ENCODE measurements at regions not wholly inside any gene's neighbourhood (a gene's known extent, or its start where the extent isn't known, plus 50 kb on each side); places are given as distances from the start of the nearest gene placed in this dataset.

DNA sequence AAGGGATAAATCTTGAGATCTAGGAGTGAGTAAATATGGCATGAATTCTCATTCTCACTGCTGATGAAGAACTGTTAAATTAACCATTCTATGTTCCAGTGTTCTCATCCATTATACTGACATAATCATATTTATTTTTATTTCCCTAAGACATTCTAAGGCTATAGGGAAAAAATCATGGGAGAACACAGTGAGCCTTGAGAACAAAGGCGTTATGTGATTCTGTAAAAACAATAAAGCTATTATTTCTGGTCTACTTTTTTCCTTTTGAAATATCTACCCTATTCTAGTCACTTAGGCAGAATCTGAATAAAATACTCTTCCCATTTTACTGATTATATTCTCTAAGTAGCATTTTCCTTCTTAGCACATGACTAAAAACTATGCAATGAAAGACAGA is 155.7 kb upstream of the ADAMTS16 start:
- TF ChIP-seq, protein P1, sequence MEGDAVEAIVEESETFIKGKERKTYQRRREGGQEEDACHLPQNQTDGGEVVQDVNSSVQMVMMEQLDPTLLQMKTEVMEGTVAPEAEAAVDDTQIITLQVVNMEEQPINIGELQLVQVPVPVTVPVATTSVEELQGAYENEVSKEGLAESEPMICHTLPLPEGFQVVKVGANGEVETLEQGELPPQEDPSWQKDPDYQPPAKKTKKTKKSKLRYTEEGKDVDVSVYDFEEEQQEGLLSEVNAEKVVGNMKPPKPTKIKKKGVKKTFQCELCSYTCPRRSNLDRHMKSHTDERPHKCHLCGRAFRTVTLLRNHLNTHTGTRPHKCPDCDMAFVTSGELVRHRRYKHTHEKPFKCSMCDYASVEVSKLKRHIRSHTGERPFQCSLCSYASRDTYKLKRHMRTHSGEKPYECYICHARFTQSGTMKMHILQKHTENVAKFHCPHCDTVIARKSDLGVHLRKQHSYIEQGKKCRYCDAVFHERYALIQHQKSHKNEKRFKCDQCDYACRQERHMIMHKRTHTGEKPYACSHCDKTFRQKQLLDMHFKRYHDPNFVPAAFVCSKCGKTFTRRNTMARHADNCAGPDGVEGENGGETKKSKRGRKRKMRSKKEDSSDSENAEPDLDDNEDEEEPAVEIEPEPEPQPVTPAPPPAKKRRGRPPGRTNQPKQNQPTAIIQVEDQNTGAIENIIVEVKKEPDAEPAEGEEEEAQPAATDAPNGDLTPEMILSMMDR (IDR thresholded peaks at IDR 0.05) = no peak

DNA sequence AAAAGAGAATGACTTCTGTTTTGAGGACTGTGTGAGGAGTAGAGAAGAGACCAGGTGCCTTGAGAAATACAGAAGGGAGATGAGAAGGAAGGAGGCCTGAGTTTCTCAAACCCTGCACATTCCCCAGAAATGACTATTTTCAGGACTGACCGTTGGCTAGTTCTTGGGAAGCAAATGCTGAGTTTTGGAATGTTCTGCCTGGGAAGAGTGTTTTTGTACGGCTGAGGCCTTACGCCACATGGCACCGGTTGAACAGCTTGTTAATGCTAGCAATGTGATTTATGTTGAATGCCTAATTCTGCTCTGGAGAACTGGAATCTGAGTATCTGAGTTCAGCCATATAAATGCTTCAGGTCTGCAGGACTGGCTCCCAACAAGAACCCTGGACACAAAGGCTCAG is 152.7 kb upstream of the ADAMTS16 start:
- H3K4me1 ChIP-seq = no peaks in the 10 kb centered on the region
- no peaks in the 10 kb centered on the region for H3K27me3 ChIP-seq
- DNase-seq = no peak
- H3K36me3 ChIP-seq = no peaks in the 10 kb centered on the region
- TF ChIP-seq, protein P1 (IDR thresholded peaks at IDR 0.05) = no peak
- no peak for TF ChIP-seq POLR2A (IDR thresholded peaks at IDR 0.05)
- H3K27ac ChIP-seq = no peak overlapping the region
- H3K4me3 ChIP-seq = no peak overlapping the region
- H3K9me3 ChIP-seq = peaks cover 0 to 4% (median 0%) of the 10 kb centered on the region in 4 donors

More for the DNA sequence above, 155.7 kb upstream of the ADAMTS16 start:
- no peak overlapping the region for H3K4me3 ChIP-seq
- H3K4me1 ChIP-seq = no peaks in the 10 kb centered on the region
- H3K36me3 ChIP-seq = no peaks in the 10 kb centered on the region
- peaks cover 0 to under 1% (median 0%) of the 10 kb centered on the region in 4 donors for H3K9me3 ChIP-seq
- no peak overlapping the region for H3K27ac ChIP-seq
- no peaks in the 10 kb centered on the region for H3K27me3 ChIP-seq
- no peak for DNase-seq

- H3K9me3 ChIP-seq = peaks cover 0 to 4% (median 0%) of the 10 kb centered on the region in 4 donors
- no peak for DNase-seq
- H3K4me1 ChIP-seq = no peaks in the 10 kb centered on the region
- no peak overlapping the region for H3K4me3 ChIP-seq
- no peak overlapping the region for H3K27ac ChIP-seq
- H3K27me3 ChIP-seq = no peaks in the 10 kb centered on the region
- TF ChIP-seq, protein P1 (IDR thresholded peaks at IDR 0.05) = no peak
- no peak for TF ChIP-seq POLR2A (IDR thresholded peaks at IDR 0.05)
- H3K36me3 ChIP-seq = no peaks in the 10 kb centered on the region
Observed at GRCh38 chr5:4989118-4989517, 151.0 kb upstream of the ADAMTS16 start.

DNA sequence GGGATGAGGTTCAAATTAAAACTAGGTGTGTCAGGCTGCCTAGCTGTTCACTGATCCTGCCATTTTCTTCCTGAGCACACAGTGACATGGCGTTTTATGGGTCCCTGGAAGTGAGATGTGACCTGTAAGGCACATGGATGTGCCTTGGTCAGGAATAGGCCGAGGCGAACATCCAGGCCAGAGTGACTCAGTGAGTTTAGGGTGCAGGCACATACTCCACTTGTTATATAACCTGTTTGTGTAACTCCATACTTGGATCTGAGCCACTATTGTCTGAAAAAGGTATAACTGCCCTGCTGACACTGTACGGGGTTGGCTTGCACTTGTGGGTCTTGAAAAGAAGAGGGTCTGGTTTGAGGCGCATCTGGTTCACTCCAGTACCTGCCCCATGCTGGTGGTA is 150.1 kb upstream of the ADAMTS16 start:
- no peaks in the 10 kb centered on the region for H3K36me3 ChIP-seq
- H3K27me3 ChIP-seq = no peaks in the 10 kb centered on the region
- no peak for DNase-seq
- TF ChIP-seq, protein P1 (IDR thresholded peaks at IDR 0.05) = no peak
- no peak for TF ChIP-seq POLR2A (IDR thresholded peaks at IDR 0.05)
- H3K9me3 ChIP-seq = peaks cover 0 to 4% (median 0%) of the 10 kb centered on the region in 4 donors
- H3K27ac ChIP-seq = no peak overlapping the region
- no peak overlapping the region for H3K4me3 ChIP-seq
- H3K4me1 ChIP-seq = no peaks in the 10 kb centered on the region

DNA sequence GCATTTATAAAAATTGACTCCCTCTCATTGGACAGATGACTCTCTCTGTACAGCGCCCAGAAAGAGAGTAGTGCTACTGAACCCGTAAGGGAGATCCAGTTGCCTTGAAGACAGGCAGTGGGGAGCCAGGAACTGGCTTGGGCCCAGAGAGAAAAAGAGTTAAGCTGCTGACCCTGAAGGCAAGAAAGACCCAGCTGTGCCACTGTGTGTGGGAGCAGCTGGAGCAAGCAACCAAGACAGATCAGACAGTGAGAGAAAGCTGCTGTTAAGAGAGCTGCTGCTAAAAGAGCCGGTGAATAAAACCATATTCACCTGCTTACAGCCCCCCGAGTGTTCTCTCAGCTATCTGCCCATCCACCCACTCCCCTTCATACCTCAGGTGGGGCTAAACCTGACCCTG is 149.7 kb upstream of the ADAMTS16 start:
- DNase-seq = no peak
- Histone ChIP-seq H3K9me3 (peaks cover 0 to 4% (median 0%) of the 10 kb centered on the region in 4 donors), H3K4me3 (no peak overlapping the region), H3K36me3 (no peaks in the 10 kb centered on the region), H3K27ac (no peak overlapping the region), H3K27me3 (no peaks in the 10 kb centered on the region), H3K4me1 (no peaks in the 10 kb centered on the region)
- TF ChIP-seq POLR2A (IDR thresholded peaks at IDR 0.05) = no peak

- Histone ChIP-seq H3K4me3 (no peak overlapping the region), H3K27ac (no peak overlapping the region), H3K9me3 (peaks cover 0 to 4% (median 0%) of the 10 kb centered on the region in 4 donors), H3K4me1 (no peaks in the 10 kb centered on the region), H3K36me3 (no peaks in the 10 kb centered on the region), H3K27me3 (no peaks in the 10 kb centered on the region)
- TF ChIP-seq POLR2A (IDR thresholded peaks at IDR 0.05) = no peak
- TF ChIP-seq, protein P1 (IDR thresholded peaks at IDR 0.05) = no peak
- no peak for DNase-seq
Observed at GRCh38 chr5:4991925-4992324, 148.2 kb upstream of the ADAMTS16 start.

Measured in Peyer's patch (tissue), 4 donors.